IPS-15b (cell line): ENCODE measurements at regions not wholly inside any gene's neighbourhood (a gene's known extent, or its start where the extent isn't known, plus 50 kb on each side); places are given as distances from the start of the nearest gene placed in this dataset.
"Not testable (repeated sequence)": the region's sequence is repeated elsewhere in the genome, so short reads cannot be mapped to it uniquely, and the experiment has no call there.

ENCODE experiments used
- H3K27me3 ChIP-seq: one replicate; pipeline ENCODE4 v1.6.1; 2013; ENCODE audit warnings: low read length; ENCODE audit not compliant: control insufficient read depth, insufficient read depth
- H3K36me3 ChIP-seq: one replicate; pipeline ENCODE4 v1.6.1; 2013; ENCODE audit warnings: low read length; ENCODE audit not compliant: control insufficient read depth, insufficient read depth
- H3K4me1 ChIP-seq: one replicate; pipeline ENCODE4 v1.6.1; 2013; ENCODE audit warnings: mild to moderate bottlenecking, low read length; ENCODE audit not compliant: control insufficient read depth, insufficient read depth
- H3K4me3 ChIP-seq: one replicate; pipeline ENCODE4 v1.5.1; 2013; ENCODE audit warnings: low read depth, low read length
- H3K9ac ChIP-seq: one replicate; pipeline ENCODE4 v1.6.1; 2013; ENCODE audit warnings: low read depth, mild to moderate bottlenecking, low read length
- H3K9me3 ChIP-seq: one replicate; pipeline ENCODE4 v1.6.1; 2013; ENCODE audit warnings: mild to moderate bottlenecking, low read length; ENCODE audit not compliant: control insufficient read depth, insufficient read depth

GRCh38 chr11:130526846-130527245, 78.4 kb downstream of the ADAMTS15 start:
- peaks cover 3% of the 10 kb centered on the region for H3K27me3 ChIP-seq
- H3K36me3 ChIP-seq: no peaks in the 10 kb centered on the region
- H3K9me3 ChIP-seq: no peaks in the 10 kb centered on the region
- H3K4me1 ChIP-seq: peaks cover 10% of the 10 kb centered on the region
- H3K4me3 ChIP-seq: no peak overlapping the region
- H3K9ac ChIP-seq: no peak overlapping the region

GRCh38 chr11:130527636-130528297, 79.3 kb downstream of the ADAMTS15 start:
- Histone ChIP-seq H3K4me3 (no peak overlapping the region), H3K9ac (no peak overlapping the region), H3K9me3 (no peaks in the 10 kb centered on the region), H3K36me3 (no peaks in the 10 kb centered on the region), H3K4me1 (peaks cover 10% of the 10 kb centered on the region), H3K27me3 (peaks cover 3% of the 10 kb centered on the region)

GRCh38 chr11:130528298-130529261, 80.1 kb downstream of the ADAMTS15 start:
- Histone ChIP-seq H3K9me3 (no peaks in the 10 kb centered on the region), H3K27me3 (no peaks in the 10 kb centered on the region), H3K36me3 (no peaks in the 10 kb centered on the region), H3K4me1 (peaks cover 6% of the 10 kb centered on the region), H3K9ac (no peak overlapping the region), H3K4me3 (no peak overlapping the region)

- Histone ChIP-seq H3K27me3 (no peaks in the 10 kb centered on the region), H3K9ac (no peak overlapping the region), H3K36me3 (no peaks in the 10 kb centered on the region), H3K9me3 (no peaks in the 10 kb centered on the region), H3K4me3 (no peak overlapping the region), H3K4me1 (no peaks in the 10 kb centered on the region)
Observed at GRCh38 chr11:130529366-130529765, 80.9 kb downstream of the ADAMTS15 start.

- Histone ChIP-seq H3K4me3 (no peak overlapping the region), H3K4me1 (no peaks in the 10 kb centered on the region), H3K27me3 (no peaks in the 10 kb centered on the region), H3K36me3 (no peaks in the 10 kb centered on the region), H3K9ac (no peak overlapping the region), H3K9me3 (no peaks in the 10 kb centered on the region)
Observed at GRCh38 chr11:130531061-130531460, 82.6 kb downstream of the ADAMTS15 start.

GRCh38 chr11:130533113-130533798, 84.8 kb downstream of the ADAMTS15 start:
- Histone ChIP-seq H3K27me3 (no peaks in the 10 kb centered on the region), H3K4me3 (no peak overlapping the region), H3K9ac (no peak overlapping the region), H3K4me1 (no peaks in the 10 kb centered on the region), H3K9me3 (no peaks in the 10 kb centered on the region), H3K36me3 (no peaks in the 10 kb centered on the region)

GRCh38 chr11:130533871-130534270, 85.4 kb downstream of the ADAMTS15 start:
- Histone ChIP-seq H3K27me3 (no peaks in the 10 kb centered on the region), H3K4me3 (no peak overlapping the region), H3K9ac (no peak overlapping the region), H3K36me3 (no peaks in the 10 kb centered on the region), H3K4me1 (no peaks in the 10 kb centered on the region), H3K9me3 (no peaks in the 10 kb centered on the region)

GRCh38 chr11:130534551-130534950, 86.1 kb downstream of the ADAMTS15 start:
- H3K4me3 ChIP-seq: no peak overlapping the region
- H3K27me3 ChIP-seq: no peaks in the 10 kb centered on the region
- no peak overlapping the region for H3K9ac ChIP-seq
- no peaks in the 10 kb centered on the region for H3K4me1 ChIP-seq
- no peaks in the 10 kb centered on the region for H3K9me3 ChIP-seq
- H3K36me3 ChIP-seq: no peaks in the 10 kb centered on the region

- Histone ChIP-seq H3K4me3 (no peak overlapping the region), H3K27me3 (no peaks in the 10 kb centered on the region), H3K36me3 (no peaks in the 10 kb centered on the region), H3K4me1 (no peaks in the 10 kb centered on the region), H3K9ac (no peak overlapping the region), H3K9me3 (no peaks in the 10 kb centered on the region)
Observed at GRCh38 chr11:130535520-130535919, 87.1 kb downstream of the ADAMTS15 start.

GRCh38 chr11:130536106-130537040, 87.9 kb downstream of the ADAMTS15 start:
- no peak overlapping the region for H3K4me3 ChIP-seq
- no peaks in the 10 kb centered on the region for H3K4me1 ChIP-seq
- H3K9me3 ChIP-seq: no peaks in the 10 kb centered on the region
- H3K27me3 ChIP-seq: no peaks in the 10 kb centered on the region
- H3K36me3 ChIP-seq: no peaks in the 10 kb centered on the region
- H3K9ac ChIP-seq: no peak overlapping the region

GRCh38 chr11:130539680-130540079, 91.2 kb downstream of the ADAMTS15 start:
- not testable (repeated sequence) for H3K9me3 ChIP-seq, H3K36me3 ChIP-seq, H3K4me1 ChIP-seq, H3K27me3 ChIP-seq, H3K4me3 ChIP-seq, H3K9ac ChIP-seq
